Osteoblast (primary cell): ENCODE measurements at regions not wholly inside any gene's neighbourhood (a gene's known extent, or its start where the extent isn't known, plus 50 kb on each side); places are given as distances from the start of the nearest gene placed in this dataset.

Experiments used
- DNase-seq: peaks from one replicate; pipeline ENCODE4 v3.0.0; 2011; ENCODE audit warnings: low spot score, mixed read lengths; ENCODE audit not compliant: insufficient read length; ENCODE audit errors: missing footprints
- H2AFZ ChIP-seq: 2 replicates; pipeline ENCODE4 v1.6.0; 2011; ENCODE audit warnings: mild to moderate bottlenecking, low read length
- H3K27ac ChIP-seq: 2 replicates; pipeline ENCODE4 v1.5.1; 2011; ENCODE audit warnings: mild to moderate bottlenecking, low read depth, low read length, moderate library complexity
- H3K27me3 ChIP-seq: 2 replicates; pipeline ENCODE4 v1.6.0; 2012; ENCODE audit warnings: mild to moderate bottlenecking, control low read depth, inconsistent platforms, low read length, moderate library complexity; ENCODE audit not compliant: insufficient read depth
- H3K36me3 ChIP-seq: 2 replicates; pipeline ENCODE4 v1.5.1; 2011; ENCODE audit warnings: mild to moderate bottlenecking, low read length, control low read depth, moderate library complexity; ENCODE audit not compliant: insufficient read depth
- H3K4me1 ChIP-seq: 2 replicates; pipeline ENCODE4 v1.5.1; 2011; ENCODE audit warnings: mild to moderate bottlenecking, low read length, control low read depth, moderate library complexity; ENCODE audit not compliant: insufficient read depth
- H3K4me2 ChIP-seq: 2 replicates; pipeline ENCODE4 v1.6.0; 2011; ENCODE audit warnings: mild to moderate bottlenecking, low read length; ENCODE audit not compliant: insufficient read depth
- H3K4me3 ChIP-seq: fragments of 200-600 bp; sonication (generic); 3 replicates; pipeline ENCODE4 v1.5.1; 2012; ENCODE audit warnings: mild to moderate bottlenecking, low read length, inconsistent platforms; ENCODE audit not compliant: insufficient read depth
- H3K79me2 ChIP-seq: 2 replicates; pipeline ENCODE4 v1.6.0; 2012; ENCODE audit warnings: mild to moderate bottlenecking, low read length, control low read depth, inconsistent platforms; ENCODE audit not compliant: insufficient read depth
- H3K9me3 ChIP-seq: 2 replicates; pipeline ENCODE4 v1.5.1; 2011; ENCODE audit warnings: low read depth, low read length, control low read depth
- H4K20me1 ChIP-seq: 2 replicates; pipeline ENCODE4 v1.6.0; 2012; ENCODE audit warnings: mild to moderate bottlenecking, low read length, control low read depth; ENCODE audit not compliant: insufficient read depth
- TF ChIP-seq, protein P1 (sequence below): IDR thresholded peaks from 2 replicates; pipeline ENCODE4 v1.5.1; 2011; ENCODE audit warnings: mild to moderate bottlenecking, low read depth, low read length, moderate library complexity; ENCODE audit errors: extremely low read depth

GRCh38 chr1:80659161-80659560, 1141.6 kb upstream of the ADGRL2 start:
- Histone ChIP-seq H3K4me3 (no peak overlapping the region), H4K20me1 (no peaks in the 10 kb centered on the region), H3K36me3 (no peaks in the 10 kb centered on the region), H3K4me1 (no peaks in the 10 kb centered on the region), H3K79me2 (no peaks in the 10 kb centered on the region), H3K9me3 (peaks cover 3% of the 10 kb centered on the region), H3K4me2 (no peak overlapping the region), H3K27me3 (no peaks in the 10 kb centered on the region), H3K27ac (no peak overlapping the region), H2AFZ (no peak overlapping the region)
- TF ChIP-seq, protein P1, sequence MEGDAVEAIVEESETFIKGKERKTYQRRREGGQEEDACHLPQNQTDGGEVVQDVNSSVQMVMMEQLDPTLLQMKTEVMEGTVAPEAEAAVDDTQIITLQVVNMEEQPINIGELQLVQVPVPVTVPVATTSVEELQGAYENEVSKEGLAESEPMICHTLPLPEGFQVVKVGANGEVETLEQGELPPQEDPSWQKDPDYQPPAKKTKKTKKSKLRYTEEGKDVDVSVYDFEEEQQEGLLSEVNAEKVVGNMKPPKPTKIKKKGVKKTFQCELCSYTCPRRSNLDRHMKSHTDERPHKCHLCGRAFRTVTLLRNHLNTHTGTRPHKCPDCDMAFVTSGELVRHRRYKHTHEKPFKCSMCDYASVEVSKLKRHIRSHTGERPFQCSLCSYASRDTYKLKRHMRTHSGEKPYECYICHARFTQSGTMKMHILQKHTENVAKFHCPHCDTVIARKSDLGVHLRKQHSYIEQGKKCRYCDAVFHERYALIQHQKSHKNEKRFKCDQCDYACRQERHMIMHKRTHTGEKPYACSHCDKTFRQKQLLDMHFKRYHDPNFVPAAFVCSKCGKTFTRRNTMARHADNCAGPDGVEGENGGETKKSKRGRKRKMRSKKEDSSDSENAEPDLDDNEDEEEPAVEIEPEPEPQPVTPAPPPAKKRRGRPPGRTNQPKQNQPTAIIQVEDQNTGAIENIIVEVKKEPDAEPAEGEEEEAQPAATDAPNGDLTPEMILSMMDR, result no peak
- DNase-seq, result no peak

GRCh38 chr1:80657707-80658106, 1143.0 kb upstream of the ADGRL2 start:
- Histone ChIP-seq H3K4me1 (no peaks in the 10 kb centered on the region), H3K9me3 (peaks cover 3% of the 10 kb centered on the region), H3K36me3 (no peaks in the 10 kb centered on the region), H3K27me3 (no peaks in the 10 kb centered on the region), H4K20me1 (no peaks in the 10 kb centered on the region), H3K4me3 (no peak overlapping the region), H2AFZ (no peak overlapping the region), H3K79me2 (no peaks in the 10 kb centered on the region), H3K4me2 (no peak overlapping the region), H3K27ac (no peak overlapping the region)
- TF ChIP-seq, protein P1, result no peak
- DNase-seq, result no peak

DNA sequence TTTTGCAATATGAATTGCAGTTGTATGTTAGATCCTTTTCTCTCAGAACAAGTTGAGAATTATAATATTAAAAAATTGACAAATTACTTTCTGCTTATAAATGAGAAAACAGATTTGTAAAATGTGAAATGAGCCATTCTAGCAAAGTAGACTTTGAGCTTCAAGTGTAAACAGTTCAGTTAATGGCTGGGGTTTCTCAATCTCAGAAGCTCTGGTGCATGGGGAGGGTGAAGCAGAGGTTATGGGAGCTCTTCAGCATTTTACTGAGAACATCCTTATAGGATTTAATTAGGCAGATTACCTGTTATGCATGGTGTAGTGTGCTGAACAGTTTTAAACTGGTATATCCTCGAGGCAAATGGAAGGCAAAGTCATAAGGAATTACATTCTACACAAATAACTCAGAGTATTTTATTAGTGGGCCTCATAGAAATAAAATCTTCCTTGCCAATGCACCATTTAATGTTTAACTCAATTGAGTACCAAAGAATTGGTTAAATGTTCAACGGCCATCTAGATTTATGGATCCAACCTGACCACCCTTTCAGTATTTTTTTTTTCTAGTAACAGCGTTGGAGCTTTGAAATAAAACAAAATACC, 1143.6 kb upstream of the ADGRL2 start:
- Histone ChIP-seq H3K9me3 (peaks cover 3% of the 10 kb centered on the region), H3K79me2 (no peaks in the 10 kb centered on the region), H3K36me3 (no peaks in the 10 kb centered on the region), H3K4me2 (no peak overlapping the region), H2AFZ (no peak overlapping the region), H3K4me3 (no peak overlapping the region), H4K20me1 (no peaks in the 10 kb centered on the region), H3K4me1 (no peaks in the 10 kb centered on the region), H3K27me3 (no peaks in the 10 kb centered on the region), H3K27ac (no peak overlapping the region)
- TF ChIP-seq, protein P1, result no peak
- no peak for DNase-seq

GRCh38 chr1:80656641-80657040, 1144.1 kb upstream of the ADGRL2 start:
- no peaks in the 10 kb centered on the region for H3K4me1 ChIP-seq
- H2AFZ ChIP-seq, result no peak overlapping the region
- H3K4me2 ChIP-seq, result no peak overlapping the region
- H3K36me3 ChIP-seq, result no peaks in the 10 kb centered on the region
- TF ChIP-seq, protein P1, result no peak
- H3K79me2 ChIP-seq, result no peaks in the 10 kb centered on the region
- H3K4me3 ChIP-seq, result no peak overlapping the region
- no peak overlapping the region for H3K27ac ChIP-seq
- no peaks in the 10 kb centered on the region for H3K27me3 ChIP-seq
- H4K20me1 ChIP-seq, result no peaks in the 10 kb centered on the region
- peaks cover 3% of the 10 kb centered on the region for H3K9me3 ChIP-seq
- no peak for DNase-seq
